GM20000 (cell line): ENCODE measurements at regions not wholly inside any gene's neighbourhood (a gene's known extent, or its start where the extent isn't known, plus 50 kb on each side); places are given as distances from the start of the nearest gene placed in this dataset.

Experiments
- DNase-seq: peaks from one replicate; pipeline ENCODE4 v3.0.0; 2012; ENCODE audit warnings: low spot score
- CTCF ChIP-seq: IDR thresholded peaks from 2 replicates; pipeline ENCODE4 v1.5.1; 2012; ENCODE audit warnings: mild to moderate bottlenecking, control low read depth; ENCODE audit errors: extremely low read depth, missing control alignments

GRCh38 chr6:169885831-169886230 is 134.4 kb downstream of the ERMARD start:
- DNase-seq = no peak
- TF ChIP-seq CTCF = no peak

DNA sequence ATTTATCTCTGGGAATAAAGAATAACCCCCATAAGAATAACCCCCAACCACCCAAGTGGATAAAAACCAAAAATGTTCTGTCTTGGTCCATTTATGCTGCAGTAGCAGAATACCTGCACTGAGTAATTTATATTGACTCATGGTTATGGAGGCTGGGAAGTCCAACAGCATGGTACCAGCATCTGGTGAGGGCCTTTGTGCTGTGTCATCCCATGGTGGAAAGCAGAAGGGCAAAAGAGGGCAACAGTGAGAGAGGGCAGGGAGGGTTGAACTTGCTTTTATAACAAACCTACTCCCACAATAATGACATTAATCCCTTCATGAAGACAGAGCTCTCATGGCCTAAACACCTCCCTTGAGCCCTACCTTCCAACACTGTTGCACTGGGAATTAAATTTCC is 133.7 kb downstream of the ERMARD start:
- DNase-seq = no peak
- no peak for TF ChIP-seq CTCF

DNA sequence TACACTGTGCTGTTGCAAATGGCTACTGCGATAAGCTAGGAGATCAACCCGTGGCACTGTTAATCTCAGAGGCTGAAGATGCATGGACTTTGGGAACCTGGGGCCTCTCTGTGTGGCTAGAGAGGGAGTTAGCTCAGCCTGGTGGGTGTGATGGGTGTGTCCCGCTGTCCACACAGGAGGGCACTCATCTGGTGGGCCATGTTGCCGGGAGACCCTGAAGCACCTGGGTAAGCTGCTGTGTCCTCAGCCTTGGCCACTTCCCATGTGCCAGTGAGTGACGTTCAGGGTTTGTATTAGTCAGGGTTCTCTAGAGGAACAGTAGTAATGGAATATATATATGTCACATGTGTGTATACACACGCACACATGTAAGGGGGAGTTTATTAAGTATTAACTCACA is 132.7 kb downstream of the ERMARD start:
- TF ChIP-seq CTCF = no peak

DNA sequence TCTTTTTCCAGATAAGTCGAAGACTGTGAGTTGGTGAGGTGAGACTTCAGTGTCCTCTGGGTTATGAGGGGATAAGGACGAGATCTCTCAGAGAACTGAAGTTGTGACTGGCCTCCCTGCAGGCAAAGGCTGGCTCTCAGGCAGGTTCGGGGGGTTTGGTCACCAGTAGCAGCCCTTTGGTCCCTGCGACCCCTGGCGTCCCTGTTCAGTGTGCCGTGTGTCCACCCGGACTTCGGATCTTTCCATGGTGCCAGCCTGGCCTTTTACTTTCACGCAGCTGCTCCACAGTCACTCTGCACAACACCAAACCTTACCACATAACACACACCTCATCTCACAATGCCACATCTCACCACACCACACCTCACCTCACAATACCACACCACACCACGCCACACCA is 131.9 kb downstream of the ERMARD start:
- no peak for TF ChIP-seq CTCF
- no peak for DNase-seq

More for the DNA sequence above, 132.7 kb downstream of the ERMARD start:
- DNase-seq = no peak

GRCh38 chr6:169881976-169882375 is 130.6 kb downstream of the ERMARD start:
- no peak for TF ChIP-seq CTCF
- no peak for DNase-seq

DNA sequence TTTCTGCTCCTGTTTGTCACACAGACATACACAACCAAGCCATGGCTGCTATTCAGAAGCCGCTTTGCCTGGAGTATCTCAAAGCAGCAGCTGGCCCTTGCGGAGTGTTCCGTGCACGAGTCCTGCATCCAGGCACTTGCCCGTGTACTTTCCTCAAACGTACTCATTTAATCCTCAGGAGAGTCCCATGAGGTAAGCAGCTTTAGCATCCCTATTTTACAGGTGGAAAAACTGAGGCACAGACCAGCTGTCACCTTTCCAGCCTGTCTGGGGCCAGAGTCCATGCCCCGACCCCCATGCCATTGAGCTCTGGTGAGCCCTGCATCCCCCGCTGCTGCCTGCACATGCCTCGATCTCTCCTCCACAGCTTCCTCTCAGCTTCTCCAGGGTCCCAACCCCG is 130.0 kb downstream of the ERMARD start:
- DNase-seq = no peak
- TF ChIP-seq CTCF = no peak

DNA sequence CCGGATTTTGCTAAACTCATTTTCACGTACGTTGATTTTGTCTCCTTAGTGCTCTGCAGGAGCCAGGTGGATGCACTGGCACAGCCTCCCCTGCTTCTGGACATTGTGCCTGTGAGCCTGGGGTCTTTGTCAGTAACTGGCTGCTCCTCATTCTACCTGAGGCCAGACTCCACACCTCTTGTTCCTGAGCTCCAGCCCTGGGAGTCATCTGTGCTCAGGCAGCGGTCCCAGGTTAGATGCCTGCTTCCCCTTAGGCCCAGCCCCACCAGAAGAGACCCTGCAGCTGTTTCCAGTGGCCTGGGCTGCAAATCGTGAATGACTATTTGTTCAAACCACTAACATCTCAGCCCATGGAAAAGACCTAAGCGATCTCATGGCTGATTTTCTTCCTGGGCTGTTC is 129.1 kb downstream of the ERMARD start:
- no peak for TF ChIP-seq CTCF
- no peak for DNase-seq
